Calu3 (cell line): ENCODE measurements at regions not wholly inside any gene's neighbourhood (a gene's known extent, or its start where the extent isn't known, plus 50 kb on each side); places are given as distances from the start of the nearest gene placed in this dataset.

ENCODE experiments used
- BruUV-seq: library from RNA; stranded (reverse); fragments of 400-500 nt; replicated peaks from 2 replicates; lab custom pipeline; 2021; lab: Mats Ljungman, UMichigan
- CTCF ChIA-PET: fragments of 300-600 bp; sonication (Branson Sonifier 250); formaldehyde crosslinking; loops from one replicate; lab custom pipeline; 2022; ENCODE audit warnings: antibody characterized with exemption; lab: Charles Lee
- DNase-seq: peaks from one replicate; pipeline ENCODE4 v3.0.0; 2022
- H3K27ac Mint-ChIP-seq: one replicate; pipeline ENCODE4 v1.8.0; 2022; ENCODE audit warnings: mixed read lengths; ENCODE audit not compliant: unreplicated experiment
- H3K27me3 Mint-ChIP-seq: one replicate; pipeline ENCODE4 v1.8.0; 2022; ENCODE audit warnings: mixed read lengths; ENCODE audit not compliant: unreplicated experiment
- H3K36me3 Mint-ChIP-seq: one replicate; pipeline ENCODE4 v1.8.0; 2022; ENCODE audit warnings: mild to moderate bottlenecking, moderate library complexity, mixed read lengths; ENCODE audit not compliant: insufficient read depth, unreplicated experiment
- H3K4me1 Mint-ChIP-seq: one replicate; pipeline ENCODE4 v1.8.0; 2022; ENCODE audit warnings: mild to moderate bottlenecking, low read depth, mixed read lengths; ENCODE audit not compliant: unreplicated experiment
- H3K4me3 Mint-ChIP-seq: one replicate; pipeline ENCODE4 v1.8.0; 2022; ENCODE audit warnings: mild to moderate bottlenecking, low read depth, moderate library complexity, mixed read lengths; ENCODE audit not compliant: unreplicated experiment
- H3K9me3 Mint-ChIP-seq: one replicate; pipeline ENCODE4 v1.8.0; 2022; ENCODE audit warnings: low read depth, mixed read lengths; ENCODE audit not compliant: unreplicated experiment
- CTCF ChIP-seq: fragments of 200-600 bp; IDR thresholded peaks from one replicate; pipeline ENCODE4 v1.8.0; 2022; ENCODE audit warnings: antibody characterized with exemption; ENCODE audit not compliant: unreplicated experiment
- intact Hi-C: fragments of 100-400 bp; cut with micrococcal nuclease; formaldehyde crosslinking; loops from one replicate; pipeline ENCODE4 v1.10.0; 2022; ENCODE audit not compliant: unreplicated experiment

GRCh38 chr1:234745276-234745675 lies 135.3 kb upstream of the IRF2BP2 start:
- intact Hi-C loops: no loop called here
- H3K36me3 Mint-ChIP-seq: no peaks in the 10 kb centered on the region
- H3K27me3 Mint-ChIP-seq: no peaks in the 10 kb centered on the region
- no peaks in the 10 kb centered on the region for H3K9me3 Mint-ChIP-seq
- peaks cover 30% of the 10 kb centered on the region for H3K4me1 Mint-ChIP-seq
- no peak overlapping the region for H3K4me3 Mint-ChIP-seq
- H3K27ac Mint-ChIP-seq: no peak overlapping the region
- TF ChIP-seq CTCF: no peak
- CTCF ChIA-PET: interaction anchor here (0.5 to 2.0 kb wide), 3 partner anchors 11 to 124 kb away, joined by 3 to 10 read pairs (median 3); no protein-coding TSS in a partner anchor
- no TSS peak for BruUV-seq
- DNase-seq: no peak

GRCh38 chr1:234743791-234744611 lies 134.0 kb upstream of the IRF2BP2 start:
- H3K27ac Mint-ChIP-seq: no peak overlapping the region
- no peak for TF ChIP-seq CTCF
- no peak for DNase-seq
- no peak overlapping the region for H3K4me3 Mint-ChIP-seq
- no TSS peak for BruUV-seq
- H3K4me1 Mint-ChIP-seq: peaks cover 24% of the 10 kb centered on the region
- intact Hi-C loops: no loop called here
- no peaks in the 10 kb centered on the region for H3K36me3 Mint-ChIP-seq
- no peaks in the 10 kb centered on the region for H3K27me3 Mint-ChIP-seq
- CTCF ChIA-PET: interaction anchor here (2.0 kb wide), 1 partner anchor 20 kb away, joined by 10 read pairs; no protein-coding TSS in a partner anchor
- H3K9me3 Mint-ChIP-seq: no peaks in the 10 kb centered on the region

GRCh38 chr1:234742622-234743021 lies 132.6 kb upstream of the IRF2BP2 start:
- Mint-ChIP-seq H3K4me1 (peaks cover 24% of the 10 kb centered on the region), H3K27ac (no peak overlapping the region), H3K36me3 (no peaks in the 10 kb centered on the region), H3K27me3 (no peaks in the 10 kb centered on the region), H3K4me3 (no peak overlapping the region), H3K9me3 (no peaks in the 10 kb centered on the region)
- DNase-seq: no peak
- BruUV-seq: no TSS peak
- no peak for TF ChIP-seq CTCF
- intact Hi-C loops: no loop called here
- CTCF ChIA-PET: interaction anchor here (0.9 kb wide), 1 partner anchor 1297 kb away, joined by 5 read pairs; no protein-coding TSS in a partner anchor

GRCh38 chr1:234737967-234738314 lies 128.0 kb upstream of the IRF2BP2 start:
- no TSS peak for BruUV-seq
- Mint-ChIP-seq H3K27me3 (no peaks in the 10 kb centered on the region), H3K4me1 (no peaks in the 10 kb centered on the region), H3K4me3 (no peak overlapping the region), H3K36me3 (no peaks in the 10 kb centered on the region), H3K27ac (no peak overlapping the region), H3K9me3 (no peaks in the 10 kb centered on the region)
- CTCF ChIA-PET: interaction anchor here (0.7 kb wide), 1 partner anchor 94 kb away, joined by 3 read pairs; no protein-coding TSS in a partner anchor
- intact Hi-C loops: no loop called here
- no peak for DNase-seq
- TF ChIP-seq CTCF: no peak
